Hepatocyte (in vitro differentiated cells): ENCODE measurements at regions not wholly inside any gene's neighbourhood (a gene's known extent, or its start where the extent isn't known, plus 50 kb on each side); places are given as distances from the start of the nearest gene placed in this dataset.
"Not testable (repeated sequence)": the region's sequence is repeated elsewhere in the genome, so short reads cannot be mapped to it uniquely, and the experiment has no call there.

Source experiments
- DNase-seq: peaks from one replicate; pipeline ENCODE4 v3.0.0-alpha.2; 2016; ENCODE audit warnings: low spot score
- H2AFZ ChIP-seq: fragments of 200-600 bp; sonication (generic); 2 replicates; pipeline ENCODE4 v1.6.0; 2016; ENCODE audit warnings: antibody characterized with exemption, mild to moderate bottlenecking
- H3K27ac ChIP-seq: fragments of 200-600 bp; sonication (generic); 2 replicates; pipeline ENCODE4 v1.5.1; 2016; ENCODE audit warnings: mild to moderate bottlenecking
- H3K27me3 ChIP-seq: fragments of 200-600 bp; sonication (generic); 2 replicates; pipeline ENCODE4 v1.6.1; 2016
- H3K36me3 ChIP-seq: fragments of 200-600 bp; sonication (generic); replicated peaks from 2 replicates; pipeline ENCODE4 v1.5.1; 2016; ENCODE audit warnings: low read depth; ENCODE audit not compliant: insufficient read depth
- H3K4me1 ChIP-seq: fragments of 200-600 bp; sonication (generic); 2 replicates; pipeline ENCODE4 v1.5.1; 2016; ENCODE audit warnings: mild to moderate bottlenecking, moderate library complexity; ENCODE audit not compliant: insufficient read depth
- H3K4me2 ChIP-seq: fragments of 200-600 bp; sonication (generic); 2 replicates; pipeline ENCODE4 v1.6.0; 2016
- H3K4me3 ChIP-seq: fragments of 200-600 bp; sonication (generic); 2 replicates; pipeline ENCODE4 v1.5.1; 2016; ENCODE audit warnings: mild to moderate bottlenecking
- H3K79me2 ChIP-seq: fragments of 200-600 bp; sonication (generic); 2 replicates; pipeline ENCODE4 v1.6.0; 2017; ENCODE audit warnings: mild to moderate bottlenecking
- H3K9me2 ChIP-seq: fragments of 200-600 bp; sonication (generic); replicated peaks from 2 replicates; pipeline ENCODE4 v1.6.0; 2017; ENCODE audit warnings: mild to moderate bottlenecking; ENCODE audit not compliant: insufficient read depth
- H3K9me3 ChIP-seq: fragments of 200-600 bp; sonication (generic); 2 replicates; pipeline ENCODE4 v1.5.1; 2016; ENCODE audit warnings: low read depth, mild to moderate bottlenecking
- H4K20me1 ChIP-seq: fragments of 200-600 bp; sonication (generic); 2 replicates; pipeline ENCODE4 v1.6.0; 2016; ENCODE audit warnings: mild to moderate bottlenecking; ENCODE audit not compliant: insufficient read depth, poor library complexity, severe bottlenecking
- EZH2 ChIP-seq: fragments of 200-600 bp; sonication (generic); IDR thresholded peaks from 2 replicates; pipeline ENCODE4 v1.6.1; 2016; ENCODE audit warnings: antibody characterized with exemption, mild to moderate bottlenecking, borderline replicate concordance
- EZH2phosphoT487 ChIP-seq: fragments of 200-600 bp; sonication (generic); IDR thresholded peaks from one replicate; pipeline ENCODE4 v1.6.1; 2018; ENCODE audit warnings: antibody characterized with exemption, mild to moderate bottlenecking, low read depth, moderate library complexity; ENCODE audit not compliant: unreplicated experiment, severe bottlenecking
- WGBS: methylation state at CpG from one replicate; pipeline ENCODE4 v1.1.6; 2016; ENCODE audit warnings: low lambda C conversion rate; ENCODE audit errors: missing lambda C conversion rate; 5-methylcytosine and 5-hydroxymethylcytosine counted together
- TF ChIP-seq, protein P1 (sequence below): fragments of 200-600 bp; sonication (generic); IDR thresholded peaks from 2 replicates; pipeline ENCODE4 v1.5.1; 2016; ENCODE audit warnings: antibody characterized with exemption, mild to moderate bottlenecking; ENCODE audit not compliant: poor library complexity

DNA sequence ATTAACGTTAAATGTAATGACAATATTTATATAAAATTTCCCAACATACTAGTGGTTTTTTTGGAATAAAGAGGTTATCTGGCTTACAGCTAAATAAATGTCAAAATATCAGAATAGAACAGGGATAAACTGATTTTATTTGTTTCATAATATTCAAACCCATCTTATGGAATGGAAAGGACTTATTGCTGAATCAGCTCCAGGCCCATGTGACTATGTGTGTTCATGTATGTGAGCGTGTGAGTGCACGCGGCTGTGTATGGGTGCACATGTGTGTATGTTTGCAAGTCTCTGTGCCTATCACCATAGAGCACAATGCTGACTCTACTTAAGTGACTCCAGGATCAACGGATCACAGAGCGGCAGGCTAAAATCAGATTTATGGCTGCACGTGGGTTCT lies 392.3 kb upstream of the GRM7 start:
- Histone ChIP-seq H3K79me2 (no peaks in the 10 kb centered on the region), H3K9me2 (no peaks in the 10 kb centered on the region), H3K4me3 (no peak overlapping the region), H2AFZ (no peak overlapping the region), H3K4me2 (no peak overlapping the region), H3K9me3 (no peaks in the 10 kb centered on the region), H3K36me3 (no peaks in the 10 kb centered on the region), H4K20me1 (no peaks in the 10 kb centered on the region), H3K27ac (no peak overlapping the region), H3K4me1 (no peaks in the 10 kb centered on the region), H3K27me3 (no peaks in the 10 kb centered on the region)
- TF ChIP-seq EZH2, result no peak
- TF ChIP-seq, protein P1, sequence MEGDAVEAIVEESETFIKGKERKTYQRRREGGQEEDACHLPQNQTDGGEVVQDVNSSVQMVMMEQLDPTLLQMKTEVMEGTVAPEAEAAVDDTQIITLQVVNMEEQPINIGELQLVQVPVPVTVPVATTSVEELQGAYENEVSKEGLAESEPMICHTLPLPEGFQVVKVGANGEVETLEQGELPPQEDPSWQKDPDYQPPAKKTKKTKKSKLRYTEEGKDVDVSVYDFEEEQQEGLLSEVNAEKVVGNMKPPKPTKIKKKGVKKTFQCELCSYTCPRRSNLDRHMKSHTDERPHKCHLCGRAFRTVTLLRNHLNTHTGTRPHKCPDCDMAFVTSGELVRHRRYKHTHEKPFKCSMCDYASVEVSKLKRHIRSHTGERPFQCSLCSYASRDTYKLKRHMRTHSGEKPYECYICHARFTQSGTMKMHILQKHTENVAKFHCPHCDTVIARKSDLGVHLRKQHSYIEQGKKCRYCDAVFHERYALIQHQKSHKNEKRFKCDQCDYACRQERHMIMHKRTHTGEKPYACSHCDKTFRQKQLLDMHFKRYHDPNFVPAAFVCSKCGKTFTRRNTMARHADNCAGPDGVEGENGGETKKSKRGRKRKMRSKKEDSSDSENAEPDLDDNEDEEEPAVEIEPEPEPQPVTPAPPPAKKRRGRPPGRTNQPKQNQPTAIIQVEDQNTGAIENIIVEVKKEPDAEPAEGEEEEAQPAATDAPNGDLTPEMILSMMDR, result no peak
- no peak for TF ChIP-seq EZH2phosphoT487
- WGBS, result 89% methylated on average over 7 of the region's 7 CpGs
- no peak for DNase-seq

DNA sequence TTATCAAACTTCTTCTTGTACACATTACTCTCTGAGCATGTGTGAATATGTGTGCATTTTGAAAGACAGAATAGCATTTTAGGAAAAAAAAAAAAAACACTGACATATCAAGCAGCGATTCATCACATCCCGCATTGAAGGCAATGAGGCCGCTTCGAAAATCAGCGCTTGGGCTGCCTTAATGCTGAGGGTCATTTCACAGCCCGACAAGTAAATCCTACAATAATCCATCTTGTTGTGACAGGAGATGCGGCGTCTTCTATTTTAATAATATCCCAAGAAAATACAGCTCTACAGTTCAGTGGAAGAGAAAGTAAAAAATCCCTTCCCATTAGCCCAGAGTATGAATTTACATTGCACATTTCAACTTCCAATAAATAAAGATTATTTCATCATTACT lies 389.2 kb upstream of the GRM7 start:
- WGBS, result 90% methylated on average over 8 of the region's 8 CpGs
- TF ChIP-seq, protein P1, result no peak
- TF ChIP-seq EZH2phosphoT487 (no peak), EZH2 (no peak)
- Histone ChIP-seq H3K4me3 (no peak overlapping the region), H3K9me3 (no peaks in the 10 kb centered on the region), H3K4me2 (no peak overlapping the region), H3K4me1 (no peaks in the 10 kb centered on the region), H3K27ac (no peak overlapping the region), H3K27me3 (no peaks in the 10 kb centered on the region), H4K20me1 (no peaks in the 10 kb centered on the region), H3K79me2 (no peaks in the 10 kb centered on the region), H3K9me2 (no peaks in the 10 kb centered on the region), H3K36me3 (no peaks in the 10 kb centered on the region), H2AFZ (no peak overlapping the region)
- no peak for DNase-seq

DNA sequence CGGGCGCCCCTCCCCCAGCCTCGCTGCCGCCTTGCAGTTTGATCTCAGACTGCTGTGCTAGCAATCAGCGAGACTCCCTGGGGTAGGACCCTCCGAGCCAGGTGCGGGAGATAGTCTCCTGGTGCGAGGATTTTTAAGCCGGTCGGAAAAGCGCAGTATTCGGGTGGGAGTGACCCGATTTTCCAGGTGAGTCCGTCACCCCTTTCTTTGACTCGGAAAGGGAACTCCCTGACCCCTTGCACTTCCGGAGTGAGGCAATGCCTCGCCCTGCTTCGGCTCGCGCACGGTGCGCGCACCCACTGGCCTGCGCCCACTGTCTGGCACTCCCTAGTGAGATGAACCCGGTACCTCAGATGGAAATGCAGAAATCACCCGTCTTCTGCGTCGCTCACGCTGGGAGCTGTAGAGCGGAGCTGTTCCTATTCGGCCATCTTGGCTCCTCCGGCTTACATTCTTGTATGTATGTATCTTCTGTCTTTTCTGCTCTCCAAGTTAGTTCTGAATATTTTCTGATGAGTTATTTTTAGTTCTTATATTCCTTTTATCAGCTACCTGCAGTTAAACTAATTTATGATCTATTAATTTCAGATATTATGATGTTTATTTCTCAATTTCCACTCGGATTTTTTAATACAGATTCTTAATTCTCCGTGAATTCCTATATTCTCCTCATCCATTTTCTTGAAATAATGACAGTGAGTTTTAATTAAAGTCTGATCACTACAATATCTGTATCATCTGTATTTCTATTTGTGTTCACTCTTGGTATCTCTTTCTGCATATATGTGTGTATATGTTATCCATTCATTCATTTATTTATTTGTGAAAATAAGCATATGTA lies 370.2 kb upstream of the GRM7 start:
- not testable (repeated sequence) for H4K20me1 ChIP-seq, H3K36me3 ChIP-seq, H3K9me3 ChIP-seq, H3K4me2 ChIP-seq, H3K4me3 ChIP-seq, H3K9me2 ChIP-seq, H3K79me2 ChIP-seq, H3K27me3 ChIP-seq, H2AFZ ChIP-seq, H3K27ac ChIP-seq, H3K4me1 ChIP-seq, DNase-seq
- WGBS, result 80% methylated on average over 28 of the region's 34 CpGs

DNA sequence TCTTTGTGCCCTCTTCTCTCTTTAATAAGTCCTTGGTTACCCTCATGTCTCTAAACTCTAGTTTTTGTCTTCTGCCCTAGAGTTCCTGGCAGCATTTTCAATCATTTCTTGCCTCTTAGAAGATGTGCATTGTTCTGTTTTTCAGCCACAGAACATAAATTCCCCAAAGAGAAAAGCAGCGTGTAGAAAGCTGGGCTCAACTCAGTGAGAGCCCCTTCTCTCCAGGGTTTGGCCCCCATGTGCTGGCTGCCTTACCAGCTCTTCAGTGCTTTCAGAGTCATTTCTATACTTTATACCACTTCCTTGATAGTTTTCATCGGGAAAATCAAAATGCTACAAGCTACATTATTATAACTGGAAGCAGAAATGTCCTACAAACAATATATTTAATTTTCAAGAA lies 369.1 kb upstream of the GRM7 start:
- WGBS, result 98% methylated on average over 2 of the region's 2 CpGs
- no peaks in the 10 kb centered on the region for H3K79me2 ChIP-seq
- TF ChIP-seq EZH2 (no peak), EZH2phosphoT487 (no peak)
- TF ChIP-seq, protein P1, result no peak
- H3K9me3 ChIP-seq, result no peaks in the 10 kb centered on the region
- no peaks in the 10 kb centered on the region for H3K27me3 ChIP-seq
- no peak overlapping the region for H2AFZ ChIP-seq
- no peak overlapping the region for H3K27ac ChIP-seq
- no peaks in the 10 kb centered on the region for H3K4me1 ChIP-seq
- H3K4me3 ChIP-seq, result no peak overlapping the region
- no peak overlapping the region for H3K4me2 ChIP-seq
- H3K9me2 ChIP-seq, result no peaks in the 10 kb centered on the region
- no peaks in the 10 kb centered on the region for H3K36me3 ChIP-seq
- no peaks in the 10 kb centered on the region for H4K20me1 ChIP-seq
- DNase-seq, result no peak
